Fibroblast of lung (primary cell): ENCODE measurements at regions not wholly inside any gene's neighbourhood (a gene's known extent, or its start where the extent isn't known, plus 50 kb on each side); places are given as distances from the start of the nearest gene placed in this dataset.

ENCODE experiments used
- DNase-seq, 2 donors: peaks; one replicate each; pipeline versions ENCODE4 v3.0.0 to v3.0.0-alpha.2; 2010; ENCODE audit warnings: low read depth in 2 of 2
- H2AFZ ChIP-seq: 2 replicates; pipeline ENCODE4 v1.5.1; 2012; ENCODE audit warnings: low read length, control low read depth, inconsistent platforms
- H3K27ac ChIP-seq: 2 replicates; pipeline ENCODE4 v1.5.1; 2011; ENCODE audit warnings: low read length, control low read depth; ENCODE audit not compliant: insufficient read depth
- H3K27me3 ChIP-seq: 2 replicates; pipeline ENCODE4 v1.5.1; 2011; ENCODE audit warnings: mild to moderate bottlenecking, low read length; ENCODE audit not compliant: control insufficient read depth, insufficient read depth
- H3K36me3 ChIP-seq: 2 replicates; pipeline ENCODE4 v1.5.1; 2011; ENCODE audit warnings: low read length; ENCODE audit not compliant: control insufficient read depth, insufficient read depth
- H3K4me1 ChIP-seq: 2 replicates; pipeline ENCODE4 v1.5.1; 2011; ENCODE audit warnings: low read length; ENCODE audit not compliant: control insufficient read depth, insufficient read depth; ENCODE audit errors: extremely low read depth
- H3K4me2 ChIP-seq: 2 replicates; pipeline ENCODE4 v1.5.1; 2011; ENCODE audit warnings: low read length, control low read depth; ENCODE audit not compliant: insufficient read depth; ENCODE audit errors: extremely low read depth
- H3K4me3 ChIP-seq, 4 experiments: fragments of 200-600 bp in 1 of 4; sonication (generic) in 1 of 4; replicated peaks in 1 of 4; 2 replicates each; pipeline ENCODE4 v1.5.1; 2011 to 2016; ENCODE audit warnings: low read length in 4 of 4, low read depth in 3 of 4, mild to moderate bottlenecking in 3 of 4, control low read depth in 2 of 4, inconsistent platforms in 1 of 4, mixed read lengths in 1 of 4; ENCODE audit not compliant: insufficient read depth in 1 of 4; ENCODE audit errors: control extremely low read depth in 1 of 4
- H3K79me2 ChIP-seq: 2 replicates; pipeline ENCODE4 v1.5.1; 2012; ENCODE audit warnings: mild to moderate bottlenecking, low read length, inconsistent platforms; ENCODE audit not compliant: control insufficient read depth, insufficient read depth
- H3K9ac ChIP-seq: 2 replicates; pipeline ENCODE4 v1.5.1; 2011; ENCODE audit warnings: mild to moderate bottlenecking, low read length, control low read depth; ENCODE audit not compliant: insufficient read depth
- H3K9me3 ChIP-seq: 2 replicates; pipeline ENCODE4 v1.5.1; 2012; ENCODE audit warnings: low read depth, low read length; ENCODE audit not compliant: control insufficient read depth, insufficient read depth
- H4K20me1 ChIP-seq: 2 replicates; pipeline ENCODE4 v1.5.1; 2011; ENCODE audit warnings: low read length; ENCODE audit not compliant: control insufficient read depth, insufficient read depth; ENCODE audit errors: extremely low read depth
- EZH2 ChIP-seq: IDR thresholded peaks from 2 replicates; pipeline ENCODE4 v1.5.1; 2012; ENCODE audit warnings: low read length, control low read depth, mild to moderate bottlenecking; ENCODE audit errors: missing control alignments
- TF ChIP-seq, protein P1 (sequence below), 2 donors: IDR thresholded peaks in 1 of 2; conservative IDR thresholded peaks in 1 of 2; 1 replicate in 1 of 2; 2 replicates in 1 of 2; pipeline ENCODE4 v1.5.1; 2011 to 2012; ENCODE audit warnings: low read length in 2 of 2, control low read depth in 1 of 2, inconsistent platforms in 1 of 2, low read depth in 1 of 2, mild to moderate bottlenecking in 1 of 2

DNA sequence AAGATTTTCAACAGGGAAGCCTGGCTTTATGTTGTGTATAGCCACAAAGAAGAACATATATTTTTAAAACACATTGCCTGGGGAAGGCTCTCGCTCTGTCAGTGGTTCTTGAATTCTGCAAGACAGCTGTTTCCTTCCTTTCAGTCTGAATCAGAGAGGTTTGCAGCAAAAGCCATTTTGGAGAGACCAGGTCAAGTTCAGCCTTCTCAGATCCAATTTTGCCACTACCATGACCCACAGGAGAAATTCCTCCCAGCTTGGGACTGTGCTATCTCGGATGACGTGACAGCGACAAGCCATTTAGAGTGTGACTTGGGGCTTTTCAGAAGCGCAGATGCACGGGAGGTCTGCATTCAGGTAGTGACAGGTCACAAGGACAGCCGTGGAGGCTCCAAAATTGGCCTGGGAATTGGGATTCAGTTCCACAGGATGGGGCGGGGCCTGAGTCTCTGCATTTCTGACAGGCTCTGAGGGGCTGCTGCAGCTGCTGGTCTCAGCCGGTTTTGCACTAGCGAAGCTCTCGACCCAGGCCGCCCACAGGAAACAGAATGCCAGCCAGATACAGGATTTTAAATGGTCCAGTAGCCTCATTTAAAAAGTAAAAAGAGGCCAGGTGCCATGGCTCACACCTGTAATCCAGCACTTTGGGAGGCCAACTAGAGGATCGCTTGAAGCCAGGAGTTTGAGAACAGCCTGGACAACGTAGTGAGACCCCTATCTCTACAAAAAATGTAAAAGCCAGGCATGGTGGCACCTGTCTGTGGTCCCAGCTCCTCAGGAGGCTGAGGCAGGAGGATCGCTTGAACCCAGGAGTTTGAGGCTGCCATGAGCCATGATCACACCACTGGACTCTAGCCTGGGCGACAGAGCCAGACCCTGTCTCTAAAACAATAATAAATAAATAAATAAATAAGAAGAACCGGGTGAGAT is 196.6 kb upstream of the CIBAR2 start:
- Histone ChIP-seq H3K4me1 (no peaks in the 10 kb centered on the region), H3K9ac (no peak overlapping the region), H3K4me2 (no peak overlapping the region), H3K27ac (no peak overlapping the region), H4K20me1 (no peaks in the 10 kb centered on the region), H2AFZ (no peak overlapping the region), H3K79me2 (no peaks in the 10 kb centered on the region), H3K4me3 (no peak overlapping the region), H3K36me3 (no peaks in the 10 kb centered on the region), H3K9me3 (no peaks in the 10 kb centered on the region), H3K27me3 (no peaks in the 10 kb centered on the region)
- TF ChIP-seq EZH2 = no peak
- TF ChIP-seq, protein P1, sequence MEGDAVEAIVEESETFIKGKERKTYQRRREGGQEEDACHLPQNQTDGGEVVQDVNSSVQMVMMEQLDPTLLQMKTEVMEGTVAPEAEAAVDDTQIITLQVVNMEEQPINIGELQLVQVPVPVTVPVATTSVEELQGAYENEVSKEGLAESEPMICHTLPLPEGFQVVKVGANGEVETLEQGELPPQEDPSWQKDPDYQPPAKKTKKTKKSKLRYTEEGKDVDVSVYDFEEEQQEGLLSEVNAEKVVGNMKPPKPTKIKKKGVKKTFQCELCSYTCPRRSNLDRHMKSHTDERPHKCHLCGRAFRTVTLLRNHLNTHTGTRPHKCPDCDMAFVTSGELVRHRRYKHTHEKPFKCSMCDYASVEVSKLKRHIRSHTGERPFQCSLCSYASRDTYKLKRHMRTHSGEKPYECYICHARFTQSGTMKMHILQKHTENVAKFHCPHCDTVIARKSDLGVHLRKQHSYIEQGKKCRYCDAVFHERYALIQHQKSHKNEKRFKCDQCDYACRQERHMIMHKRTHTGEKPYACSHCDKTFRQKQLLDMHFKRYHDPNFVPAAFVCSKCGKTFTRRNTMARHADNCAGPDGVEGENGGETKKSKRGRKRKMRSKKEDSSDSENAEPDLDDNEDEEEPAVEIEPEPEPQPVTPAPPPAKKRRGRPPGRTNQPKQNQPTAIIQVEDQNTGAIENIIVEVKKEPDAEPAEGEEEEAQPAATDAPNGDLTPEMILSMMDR (conservative IDR thresholded peaks at IDR 0.05 in 1 of 2, IDR thresholded peaks at IDR 0.05 in 1 of 2; ENCODE audit: low read depth in 1 of 2, low read length in 2 of 2) = no peak
- no peak for DNase-seq

DNA sequence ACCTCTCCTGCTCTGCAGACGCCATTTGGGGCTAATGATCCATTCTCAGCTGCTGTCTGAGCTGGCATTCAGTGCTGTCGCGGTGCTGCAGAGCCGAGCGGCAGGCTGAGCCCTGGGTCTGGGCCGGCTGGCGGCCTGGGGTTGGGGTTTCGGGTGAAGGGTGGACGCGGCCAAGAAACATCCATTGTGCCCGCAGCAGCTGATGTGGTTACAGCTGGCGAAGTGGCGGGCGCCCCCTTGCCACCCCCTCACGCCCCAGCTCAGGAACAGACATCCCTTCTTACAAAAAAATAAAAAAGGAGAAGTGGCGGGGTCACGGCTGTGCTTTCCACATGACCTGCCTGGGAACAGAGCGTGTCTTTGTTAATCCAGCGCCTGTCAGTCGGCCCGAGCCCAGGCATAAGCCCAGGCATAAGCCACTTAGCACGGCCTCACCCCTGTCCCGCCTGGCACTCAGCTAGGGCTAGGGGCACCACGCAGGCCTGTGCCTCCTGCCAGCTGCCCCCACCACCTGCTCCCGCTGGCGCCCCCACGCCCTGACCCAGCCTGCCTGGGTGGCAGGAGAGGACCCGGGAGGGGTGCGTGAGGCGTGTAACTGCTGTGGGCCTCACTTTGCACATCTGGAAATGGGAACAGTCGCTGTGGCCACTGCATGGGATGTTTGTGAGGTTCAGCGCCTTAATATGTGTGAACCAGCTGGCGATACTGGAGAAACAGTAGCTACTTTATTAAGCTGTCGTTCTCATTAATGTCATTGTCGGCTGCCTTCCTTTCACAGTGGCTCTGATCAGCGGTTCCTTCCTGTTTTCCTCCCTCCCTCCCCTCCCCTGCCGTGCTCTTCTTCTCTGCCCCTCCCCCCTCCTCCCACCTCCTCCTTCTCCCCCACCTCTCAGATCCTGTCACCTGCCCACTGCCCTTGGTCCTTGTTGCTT is 197.7 kb upstream of the CIBAR2 start:
- no peaks in the 10 kb centered on the region for H3K27me3 ChIP-seq
- no peaks in the 10 kb centered on the region for H4K20me1 ChIP-seq
- no peaks in the 10 kb centered on the region for H3K9me3 ChIP-seq
- H3K4me2 ChIP-seq = no peak overlapping the region
- no peak overlapping the region for H3K4me3 ChIP-seq
- H3K9ac ChIP-seq = no peak overlapping the region
- no peak for TF ChIP-seq EZH2
- TF ChIP-seq, protein P1 (conservative IDR thresholded peaks at IDR 0.05 in 1 of 2, IDR thresholded peaks at IDR 0.05 in 1 of 2; ENCODE audit: low read depth in 1 of 2, low read length in 2 of 2) = no peak
- no peaks in the 10 kb centered on the region for H3K36me3 ChIP-seq
- no peak overlapping the region for H2AFZ ChIP-seq
- DNase-seq = no peak
- H3K4me1 ChIP-seq = no peaks in the 10 kb centered on the region
- no peaks in the 10 kb centered on the region for H3K79me2 ChIP-seq
- H3K27ac ChIP-seq = no peak overlapping the region

DNA sequence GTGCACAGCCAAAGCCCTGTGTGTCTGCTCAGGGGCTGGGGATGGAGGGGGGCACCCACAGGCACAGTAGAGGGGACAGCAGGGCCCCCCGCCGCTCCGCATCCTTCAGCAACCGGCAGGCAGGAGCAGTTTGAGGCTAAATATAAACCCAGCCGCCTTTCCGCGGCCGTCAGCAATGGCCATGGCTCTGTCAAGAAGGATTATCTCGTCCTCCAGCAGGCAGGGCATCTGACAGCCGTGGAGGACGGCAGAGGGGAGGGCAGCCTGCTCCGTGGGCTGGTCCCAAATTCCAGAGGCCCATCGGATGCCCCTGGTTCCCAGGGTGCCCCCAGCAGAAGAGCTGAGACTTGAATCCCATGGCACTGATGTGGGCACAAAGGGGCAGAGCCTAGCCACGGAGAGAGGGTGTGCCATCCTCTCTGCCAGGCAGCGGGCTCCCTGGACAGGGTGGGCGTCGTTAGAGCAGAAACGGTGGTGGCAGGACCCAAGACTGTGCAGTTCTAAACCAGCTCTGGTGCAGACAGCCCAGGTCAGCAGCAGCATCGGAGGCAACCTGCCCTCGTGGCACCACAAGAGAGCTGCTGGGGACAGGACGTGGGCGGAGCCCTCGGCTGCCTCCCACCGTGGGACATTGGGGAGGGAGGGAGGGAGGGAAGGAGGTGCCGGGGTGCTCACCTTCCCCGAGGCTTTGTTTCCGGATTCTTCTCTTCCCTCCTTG is 198.8 kb upstream of the CIBAR2 start:
- Histone ChIP-seq H4K20me1 (no peaks in the 10 kb centered on the region), H3K36me3 (no peaks in the 10 kb centered on the region), H2AFZ (no peak overlapping the region), H3K27me3 (no peaks in the 10 kb centered on the region), H3K4me2 (no peak overlapping the region), H3K4me1 (no peaks in the 10 kb centered on the region), H3K4me3 (no peak overlapping the region), H3K9me3 (no peaks in the 10 kb centered on the region), H3K27ac (no peak overlapping the region), H3K79me2 (no peaks in the 10 kb centered on the region), H3K9ac (no peak overlapping the region)
- TF ChIP-seq EZH2 = no peak
- TF ChIP-seq, protein P1 (conservative IDR thresholded peaks at IDR 0.05 in 1 of 2, IDR thresholded peaks at IDR 0.05 in 1 of 2; ENCODE audit: low read depth in 1 of 2, low read length in 2 of 2) = no peak
- DNase-seq = no peak
